ENCODE measurements at regions not wholly inside any gene's neighbourhood (a gene's known extent, or its start where the extent isn't known, plus 50 kb on each side); places are given as distances from the start of the nearest gene placed in this dataset.

- H3K9me2 ChIP-seq (ENCODE audit: insufficient read depth, low read length): no peaks in the 10 kb centered on the region
- intact Hi-C loops (cut with micrococcal nuclease; ENCODE audit: unreplicated experiment): no loop called here
- no peaks in the 10 kb centered on the region for H3K36me3 ChIP-seq (ENCODE audit: insufficient read depth, low read length)
- H3K4me2 ChIP-seq (ENCODE audit: low read length): no peak overlapping the region
- H2AFZ ChIP-seq (ENCODE audit: low read length): no peak overlapping the region
- CTCF ChIA-PET (ENCODE audit: unreplicated experiment): no interaction called here
- DNase-seq (ENCODE audit: low spot score): no peak
- no peaks in the 10 kb centered on the region for H3K4me1 ChIP-seq (ENCODE audit: insufficient read depth, low read length, poor library complexity, severe bottlenecking)
- no peak for TF ChIP-seq CTCF (conservative IDR thresholded peaks at IDR 0.05; ENCODE audit: low read length)
- TF ChIP-seq EZH2phosphoT487 (IDR thresholded peaks at IDR 0.05; ENCODE audit: borderline replicate concordance, low read depth, low read length): no peak
- POLR2A ChIA-PET: no interaction called here
- no peaks in the 10 kb centered on the region for H3K79me2 ChIP-seq (ENCODE audit: insufficient read depth, low read depth, low read length)
- H3K27ac ChIP-seq (ENCODE audit: low read depth, low read length, poor library complexity, severe bottlenecking): no peak overlapping the region
- H3K9me3 ChIP-seq (ENCODE audit: low read length): no peaks in the 10 kb centered on the region
- no peak overlapping the region for H3K4me3 ChIP-seq (ENCODE audit: low read depth, low read length, poor library complexity, severe bottlenecking)
- BruUV-seq (replicated peaks): no TSS peak
- no peaks in the 10 kb centered on the region for H4K20me1 ChIP-seq (ENCODE audit: insufficient read depth, low read length)
Observed at GRCh38 chr13:27853335-27853734, 61.1 kb downstream of the GSX1 start.

DNA sequence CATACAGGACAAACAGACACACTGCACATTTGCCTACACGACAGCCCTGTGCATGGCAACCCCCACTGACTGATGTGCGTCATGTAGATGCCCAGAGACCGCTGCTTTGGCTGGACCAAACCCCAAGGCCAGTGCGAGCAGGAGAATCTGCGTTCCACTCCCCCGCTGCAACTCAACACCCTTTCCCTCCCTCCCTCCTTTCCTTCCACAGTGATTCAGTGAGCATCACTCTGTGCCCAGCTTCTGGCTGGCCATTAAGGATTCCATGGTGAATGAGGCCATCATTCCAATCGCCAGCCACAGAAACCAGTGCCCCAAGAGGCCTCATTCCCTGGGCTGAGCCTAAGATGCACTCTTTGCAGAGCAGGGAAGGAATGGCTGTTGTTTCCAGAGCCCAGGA is 61.6 kb downstream of the GSX1 start:
- H3K9me3 ChIP-seq (ENCODE audit: low read length): no peaks in the 10 kb centered on the region
- intact Hi-C loops (cut with micrococcal nuclease; ENCODE audit: unreplicated experiment): no loop called here
- no peak overlapping the region for H3K4me2 ChIP-seq (ENCODE audit: low read length)
- no TSS peak for BruUV-seq (replicated peaks)
- no peak for TF ChIP-seq CTCF (conservative IDR thresholded peaks at IDR 0.05; ENCODE audit: low read length)
- TF ChIP-seq EZH2phosphoT487 (IDR thresholded peaks at IDR 0.05; ENCODE audit: borderline replicate concordance, low read depth, low read length): no peak
- H2AFZ ChIP-seq (ENCODE audit: low read length): no peak overlapping the region
- no peak overlapping the region for H3K4me3 ChIP-seq (ENCODE audit: low read depth, low read length, poor library complexity, severe bottlenecking)
- no peaks in the 10 kb centered on the region for H3K4me1 ChIP-seq (ENCODE audit: insufficient read depth, low read length, poor library complexity, severe bottlenecking)
- CTCF ChIA-PET (ENCODE audit: unreplicated experiment): no interaction called here
- no peaks in the 10 kb centered on the region for H4K20me1 ChIP-seq (ENCODE audit: insufficient read depth, low read length)
- H3K36me3 ChIP-seq (ENCODE audit: insufficient read depth, low read length): no peaks in the 10 kb centered on the region
- no peaks in the 10 kb centered on the region for H3K79me2 ChIP-seq (ENCODE audit: insufficient read depth, low read depth, low read length)
- POLR2A ChIA-PET: no interaction called here
- no peak overlapping the region for H3K27ac ChIP-seq (ENCODE audit: low read depth, low read length, poor library complexity, severe bottlenecking)
- no peak for DNase-seq (ENCODE audit: low spot score)
- no peaks in the 10 kb centered on the region for H3K9me2 ChIP-seq (ENCODE audit: insufficient read depth, low read length)

DNA sequence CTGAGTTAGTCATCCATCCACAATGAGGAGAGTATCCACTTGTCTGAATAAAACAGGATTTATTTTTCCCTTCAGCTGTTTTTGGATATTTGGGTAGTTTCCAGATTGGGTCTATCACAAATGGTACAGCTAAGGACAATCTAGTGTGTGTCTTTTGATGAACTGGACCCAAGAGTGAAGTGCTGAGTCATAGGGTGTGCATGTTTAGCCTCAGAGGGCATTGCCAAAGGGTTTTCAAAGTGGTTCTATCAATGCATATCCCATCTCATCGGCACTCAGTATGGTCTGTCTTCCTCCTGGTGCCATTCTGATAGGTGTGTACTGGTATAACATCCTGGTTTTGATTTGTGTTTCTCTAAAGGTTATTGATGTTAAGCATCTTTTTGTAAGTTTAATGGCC is 62.3 kb downstream of the GSX1 start:
- H3K9me2 ChIP-seq (ENCODE audit: insufficient read depth, low read length): no peaks in the 10 kb centered on the region
- no peaks in the 10 kb centered on the region for H3K36me3 ChIP-seq (ENCODE audit: insufficient read depth, low read length)
- no peak for DNase-seq (ENCODE audit: low spot score)
- TF ChIP-seq CTCF (conservative IDR thresholded peaks at IDR 0.05; ENCODE audit: low read length) (no peak), EZH2phosphoT487 (IDR thresholded peaks at IDR 0.05; ENCODE audit: borderline replicate concordance, low read depth, low read length) (no peak)
- intact Hi-C loops (cut with micrococcal nuclease; ENCODE audit: unreplicated experiment): no loop called here
- H3K4me3 ChIP-seq (ENCODE audit: low read depth, low read length, poor library complexity, severe bottlenecking): no peak overlapping the region
- H3K4me1 ChIP-seq (ENCODE audit: insufficient read depth, low read length, poor library complexity, severe bottlenecking): no peaks in the 10 kb centered on the region
- no peak overlapping the region for H3K4me2 ChIP-seq (ENCODE audit: low read length)
- no peak overlapping the region for H3K27ac ChIP-seq (ENCODE audit: low read depth, low read length, poor library complexity, severe bottlenecking)
- no peaks in the 10 kb centered on the region for H4K20me1 ChIP-seq (ENCODE audit: insufficient read depth, low read length)
- ChIA-PET CTCF (ENCODE audit: unreplicated experiment) (no interaction called here), POLR2A (no interaction called here)
- no TSS peak for BruUV-seq (replicated peaks)
- H3K79me2 ChIP-seq (ENCODE audit: insufficient read depth, low read depth, low read length): no peaks in the 10 kb centered on the region
- H3K9me3 ChIP-seq (ENCODE audit: low read length): no peaks in the 10 kb centered on the region
- H2AFZ ChIP-seq (ENCODE audit: low read length): no peak overlapping the region
